ENCODE measurements at regions not wholly inside any gene's neighbourhood (a gene's known extent, or its start where the extent isn't known, plus 50 kb on each side); places are given as distances from the start of the nearest gene placed in this dataset.

- no peak for DNase-seq (ENCODE audit: low read depth)
These were observed 63.3 kb upstream of the GRAMD2B start for GRCh38 chr5:126359884-126360283.

GRCh38 chr5:126360467-126360866, 62.7 kb upstream of the GRAMD2B start:
- DNase-seq (ENCODE audit: low read depth), result no peak
- H3K4me3 ChIP-seq (ENCODE audit: low read depth, low read length), result no peak overlapping the region

More at GRCh38 chr5:126359884-126360283, 63.3 kb upstream of the GRAMD2B start:
- H3K4me3 ChIP-seq (ENCODE audit: low read depth, low read length), result no peak overlapping the region

- DNase-seq (ENCODE audit: low read depth), result no peak
- H3K4me3 ChIP-seq (ENCODE audit: low read depth, low read length), result no peak overlapping the region
These were observed 59.6 kb upstream of the GRAMD2B start for GRCh38 chr5:126363658-126364057.

- no peak for DNase-seq (ENCODE audit: low read depth)
- H3K4me3 ChIP-seq (ENCODE audit: low read depth, low read length), result no peak overlapping the region
These were observed 58.9 kb upstream of the GRAMD2B start for GRCh38 chr5:126364206-126364902.

GRCh38 chr5:126365446-126366198, 57.6 kb upstream of the GRAMD2B start:
- no peak overlapping the region for H3K4me3 ChIP-seq (ENCODE audit: low read depth, low read length)
- DNase-seq (ENCODE audit: low read depth), result no peak

GRCh38 chr5:126366199-126366560, 57.0 kb upstream of the GRAMD2B start:
- no peak for DNase-seq (ENCODE audit: low read depth)
- H3K4me3 ChIP-seq (ENCODE audit: low read depth, low read length), result no peak overlapping the region

GRCh38 chr5:126368239-126368812, 54.9 kb upstream of the GRAMD2B start:
- H3K4me3 ChIP-seq (ENCODE audit: low read depth, low read length), result no peak overlapping the region
- DNase-seq (ENCODE audit: low read depth), result no peak

- no peak for DNase-seq (ENCODE audit: low read depth)
- H3K4me3 ChIP-seq (ENCODE audit: low read depth, low read length), result no peak overlapping the region
These were observed 54.1 kb upstream of the GRAMD2B start for GRCh38 chr5:126369083-126369482.

GRCh38 chr5:126369995-126370731, 53.0 kb upstream of the GRAMD2B start:
- no peak overlapping the region for H3K4me3 ChIP-seq (ENCODE audit: low read depth, low read length)
- no peak for DNase-seq (ENCODE audit: low read depth)

- no peak overlapping the region for H3K4me3 ChIP-seq (ENCODE audit: low read depth, low read length)
- DNase-seq (ENCODE audit: low read depth), result no peak
These were observed 52.2 kb upstream of the GRAMD2B start for GRCh38 chr5:126370796-126371718.

- H3K4me3 ChIP-seq (ENCODE audit: low read depth, low read length), result no peak overlapping the region
- no peak for DNase-seq (ENCODE audit: low read depth)
These were observed 49.7 kb upstream of the GRAMD2B start for GRCh38 chr5:126373375-126374108.

Measured in skeletal muscle cell (primary cell).